DOHH2 (cell line): ENCODE measurements at regions not wholly inside any gene's neighbourhood (a gene's known extent, or its start where the extent isn't known, plus 50 kb on each side); places are given as distances from the start of the nearest gene placed in this dataset.

Source experiments
- H3F3A ChIP-seq: fragments of 200-600 bp; sonication (generic), shearing (Covaris generic); 2 replicates; pipeline ENCODE4 v1.6.0; 2016; ENCODE audit warnings: antibody characterized with exemption, mild to moderate bottlenecking; ENCODE audit not compliant: control insufficient read depth, insufficient read depth
- H3K27ac ChIP-seq: fragments of 200-600 bp; sonication (generic); 2 replicates; pipeline ENCODE4 v1.5.1; 2014; ENCODE audit warnings: low read depth, mild to moderate bottlenecking, low read length, moderate library complexity
- H3K27me3 ChIP-seq: fragments of 200-600 bp; sonication (generic); 2 replicates; pipeline ENCODE4 v1.6.1; 2014; ENCODE audit warnings: mild to moderate bottlenecking, low read length, mixed read lengths; ENCODE audit not compliant: control insufficient read depth
- H3K36me3 ChIP-seq: fragments of 200-600 bp; sonication (generic); 2 replicates; pipeline ENCODE4 v1.6.1; 2014; ENCODE audit warnings: mild to moderate bottlenecking, low read length, moderate library complexity, mixed read lengths; ENCODE audit not compliant: control insufficient read depth
- H3K4me1 ChIP-seq: fragments of 200-600 bp; sonication (generic); 2 replicates; pipeline ENCODE4 v1.6.1; 2014; ENCODE audit warnings: mild to moderate bottlenecking, low read length, mixed read lengths; ENCODE audit not compliant: control insufficient read depth
- H3K4me2 ChIP-seq: fragments of 200-600 bp; sonication (generic); 2 replicates; pipeline ENCODE4 v1.6.0; 2014; ENCODE audit warnings: mild to moderate bottlenecking, low read length, moderate library complexity
- H3K4me3 ChIP-seq: fragments of 200-600 bp; sonication (generic); 2 replicates; pipeline ENCODE4 v1.5.1; 2014; ENCODE audit warnings: mild to moderate bottlenecking, low read length, mixed read lengths
- H3K79me2 ChIP-seq: fragments of 200-600 bp; sonication (generic); 2 replicates; pipeline ENCODE4 v1.6.1; 2014; ENCODE audit warnings: mild to moderate bottlenecking, low read length, mixed read lengths; ENCODE audit not compliant: control insufficient read depth
- H3K9me2 ChIP-seq: fragments of 200-600 bp; sonication (generic); replicated peaks from 2 replicates; pipeline ENCODE4 v1.6.1; 2014; ENCODE audit warnings: mild to moderate bottlenecking, low read length, mixed read lengths; ENCODE audit not compliant: control insufficient read depth
- H3K9me3 ChIP-seq: fragments of 200-600 bp; sonication (generic); 2 replicates; pipeline ENCODE4 v1.6.1; 2014; ENCODE audit warnings: antibody characterized with exemption, low read length, mixed read lengths; ENCODE audit not compliant: control insufficient read depth, insufficient read depth
- H4K20me1 ChIP-seq: fragments of 200-600 bp; sonication (generic); 2 replicates; pipeline ENCODE4 v1.6.0; 2014; ENCODE audit warnings: low read depth, mild to moderate bottlenecking, antibody characterized with exemption, low read length, moderate library complexity; ENCODE audit not compliant: control insufficient read depth, insufficient read depth
- CTCF ChIP-seq: fragments of 200-600 bp; sonication (generic); IDR thresholded peaks from one replicate; pipeline ENCODE4 v1.5.1; 2014; ENCODE audit warnings: antibody characterized with exemption, mild to moderate bottlenecking, low read depth, low read length; ENCODE audit not compliant: poor library complexity, severe bottlenecking
- EZH2phosphoT487 ChIP-seq: fragments of 200-600 bp; sonication (generic); IDR thresholded peaks from 2 replicates; pipeline ENCODE4 v1.6.1; 2017; ENCODE audit warnings: borderline replicate concordance, mild to moderate bottlenecking, antibody characterized with exemption, low read length, moderate library complexity, mixed read lengths

- no peaks in the 10 kb centered on the region for H3K4me1 ChIP-seq
- H3K4me2 ChIP-seq, result no peak overlapping the region
- H3K9me2 ChIP-seq, result no peaks in the 10 kb centered on the region
- no peaks in the 10 kb centered on the region for H3F3A ChIP-seq
- no peaks in the 10 kb centered on the region for H3K79me2 ChIP-seq
- no peak overlapping the region for H3K4me3 ChIP-seq
- H3K9me3 ChIP-seq, result no peaks in the 10 kb centered on the region
- no peaks in the 10 kb centered on the region; the same call in 1 of the 2 replicates for H3K27me3 ChIP-seq
- TF ChIP-seq EZH2phosphoT487, result no peak
- no peak for TF ChIP-seq CTCF
- H3K27ac ChIP-seq, result no peak overlapping the region
- no peaks in the 10 kb centered on the region for H4K20me1 ChIP-seq
- no peaks in the 10 kb centered on the region for H3K36me3 ChIP-seq
Observed at GRCh38 chr2:176956791-176957190, 255.8 kb upstream of the HNRNPA3 start.

- no peaks in the 10 kb centered on the region for H3K9me2 ChIP-seq
- no peaks in the 10 kb centered on the region for H3K79me2 ChIP-seq
- H3F3A ChIP-seq, result no peaks in the 10 kb centered on the region
- H3K4me1 ChIP-seq, result no peaks in the 10 kb centered on the region
- no peak for TF ChIP-seq EZH2phosphoT487
- no peak for TF ChIP-seq CTCF
- H3K9me3 ChIP-seq, result no peaks in the 10 kb centered on the region
- H4K20me1 ChIP-seq, result no peaks in the 10 kb centered on the region
- H3K27ac ChIP-seq, result no peak overlapping the region
- no peaks in the 10 kb centered on the region; the same call in 1 of the 2 replicates for H3K27me3 ChIP-seq
- no peak overlapping the region for H3K4me3 ChIP-seq
- H3K36me3 ChIP-seq, result no peaks in the 10 kb centered on the region
- no peak overlapping the region for H3K4me2 ChIP-seq
Observed at GRCh38 chr2:176959614-176960013, 253.0 kb upstream of the HNRNPA3 start.

- Histone ChIP-seq H3K27me3 (no peaks in the 10 kb centered on the region; the same call in 1 of the 2 replicates), H3K79me2 (no peaks in the 10 kb centered on the region), H3K4me2 (no peak overlapping the region), H3K9me3 (no peaks in the 10 kb centered on the region), H3F3A (no peaks in the 10 kb centered on the region), H3K36me3 (no peaks in the 10 kb centered on the region), H3K9me2 (no peaks in the 10 kb centered on the region), H3K4me1 (no peaks in the 10 kb centered on the region), H4K20me1 (no peaks in the 10 kb centered on the region), H3K4me3 (no peak overlapping the region), H3K27ac (no peak overlapping the region)
- TF ChIP-seq CTCF (no peak), EZH2phosphoT487 (no peak)
Observed at GRCh38 chr2:176960061-176960460, 252.5 kb upstream of the HNRNPA3 start.
